DND-41 (cell line): ENCODE measurements at regions not wholly inside any gene's neighbourhood (a gene's known extent, or its start where the extent isn't known, plus 50 kb on each side); places are given as distances from the start of the nearest gene placed in this dataset.

ENCODE experiments used
- ATAC-seq: fragments of 200-7000 bp; cut with Tn5 transposase; 3 replicates; pipeline ENCODE4 v1.9.1; 2021; ENCODE audit warnings: low read depth; ENCODE audit not compliant: insufficient read depth
- DNase-seq: peaks from one replicate; pipeline ENCODE4 v3.0.0-alpha.2; 2020
- H2AFZ ChIP-seq: 2 replicates; pipeline ENCODE4 v1.6.0; 2012; ENCODE audit warnings: low read depth, low read length
- H3K27ac ChIP-seq: 2 replicates; pipeline ENCODE4 v1.5.1; 2012; ENCODE audit warnings: low read length, inconsistent platforms
- H3K27me3 ChIP-seq: fragments of 200-600 bp; sonication (generic); 2 replicates; pipeline ENCODE4 v1.6.0; 2012; ENCODE audit warnings: low read length, mild to moderate bottlenecking, inconsistent platforms; ENCODE audit not compliant: insufficient read depth, poor library complexity
- H3K36me3 ChIP-seq: 2 replicates; pipeline ENCODE4 v1.5.1; 2012; ENCODE audit warnings: low read length, inconsistent platforms; ENCODE audit not compliant: insufficient read depth
- H3K4me1 ChIP-seq: 2 replicates; pipeline ENCODE4 v1.5.1; 2012; ENCODE audit warnings: mild to moderate bottlenecking, low read length; ENCODE audit not compliant: insufficient read depth
- H3K4me2 ChIP-seq: 2 replicates; pipeline ENCODE4 v1.6.0; 2012; ENCODE audit warnings: mild to moderate bottlenecking, moderate library complexity, low read length, inconsistent platforms; ENCODE audit not compliant: insufficient read depth
- H3K4me3 ChIP-seq, 2 experiments: fragments of 200-600 bp in 1 of 2; shearing (Covaris generic) in 1 of 2; 2 replicates each; pipeline ENCODE4 v1.5.1; 2012 to 2016; ENCODE audit warnings: inconsistent platforms in 2 of 2, low read length in 2 of 2, mild to moderate bottlenecking in 2 of 2, low read depth in 1 of 2, moderate library complexity in 1 of 2
- H3K79me2 ChIP-seq: 2 replicates; pipeline ENCODE4 v1.6.0; 2012; ENCODE audit warnings: low read length, inconsistent platforms; ENCODE audit not compliant: insufficient read depth
- H3K9ac ChIP-seq: 2 replicates; pipeline ENCODE4 v1.6.0; 2012; ENCODE audit warnings: low read depth, mild to moderate bottlenecking, inconsistent platforms, low read length, moderate library complexity
- H3K9me3 ChIP-seq: 2 replicates; pipeline ENCODE4 v1.5.1; 2012; ENCODE audit warnings: low read length, moderate library complexity, mild to moderate bottlenecking, inconsistent platforms; ENCODE audit not compliant: insufficient read depth, severe bottlenecking
- H4K20me1 ChIP-seq: 2 replicates; pipeline ENCODE4 v1.6.0; 2012; ENCODE audit warnings: low read length; ENCODE audit not compliant: insufficient read depth
- CTCF ChIP-seq: IDR thresholded peaks from 2 replicates; pipeline ENCODE4 v1.5.1; 2012; ENCODE audit warnings: borderline replicate concordance, low read length, moderate library complexity, mild to moderate bottlenecking; ENCODE audit not compliant: poor library complexity, severe bottlenecking; ENCODE audit errors: extremely low read depth
- EZH2 ChIP-seq: IDR thresholded peaks from 3 replicates; pipeline ENCODE4 v1.6.1; 2012; ENCODE audit warnings: borderline replicate concordance, low read depth, mild to moderate bottlenecking, moderate library complexity, low read length, inconsistent platforms; ENCODE audit not compliant: severe bottlenecking

DNA sequence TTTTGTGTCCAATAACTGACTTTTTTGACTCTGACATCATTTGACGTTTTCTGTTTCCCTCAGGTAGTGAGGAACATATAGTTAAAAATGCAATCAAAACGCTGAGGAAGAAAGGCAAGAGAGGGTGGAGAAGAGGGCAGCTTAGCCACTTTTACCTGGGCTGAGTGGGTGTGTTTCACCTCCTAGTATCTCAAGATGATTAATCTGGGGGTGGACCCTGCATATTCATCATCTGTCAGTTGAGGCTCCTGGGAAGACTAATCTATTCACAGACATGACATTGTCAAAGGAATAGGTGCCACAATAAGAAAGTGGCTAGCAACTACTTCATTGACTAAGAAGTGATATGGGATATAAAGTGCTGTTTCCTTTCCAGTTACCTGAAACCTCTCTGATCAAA, 331.5 kb upstream of the RARB start:
- no peak overlapping the region for H3K4me3 ChIP-seq
- no peak overlapping the region for H2AFZ ChIP-seq
- no peaks in the 10 kb centered on the region for H3K79me2 ChIP-seq
- no peak overlapping the region for H3K9ac ChIP-seq
- no peak for DNase-seq
- no peaks in the 10 kb centered on the region for H3K36me3 ChIP-seq
- no peaks in the 10 kb centered on the region for H3K9me3 ChIP-seq
- H3K4me2 ChIP-seq, result no peak overlapping the region
- no peaks in the 10 kb centered on the region for H3K4me1 ChIP-seq
- no peak overlapping the region for H3K27ac ChIP-seq
- no peak for ATAC-seq
- H4K20me1 ChIP-seq, result no peaks in the 10 kb centered on the region
- no peak for TF ChIP-seq CTCF
- no peak for TF ChIP-seq EZH2
- no peaks in the 10 kb centered on the region for H3K27me3 ChIP-seq

DNA sequence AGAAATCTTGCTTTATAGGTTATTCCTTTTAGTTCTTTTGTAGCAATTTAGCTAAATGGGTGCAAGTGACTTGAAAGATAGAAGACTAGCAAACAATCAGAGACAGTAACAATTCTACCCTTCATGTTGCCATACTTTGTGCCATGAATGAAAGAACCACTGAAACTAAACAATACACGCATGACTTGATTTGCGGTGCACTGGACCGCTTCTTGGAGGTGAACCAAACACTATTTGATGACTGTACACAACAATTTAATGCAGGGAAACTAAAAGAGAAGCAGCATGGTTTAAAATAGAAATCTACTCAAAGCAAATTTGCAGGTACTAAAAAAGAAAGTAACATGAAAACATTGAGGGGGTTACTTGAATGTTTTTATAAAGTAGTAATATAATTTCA, 331.0 kb upstream of the RARB start:
- H3K4me3 ChIP-seq, result no peak overlapping the region
- no peaks in the 10 kb centered on the region for H3K27me3 ChIP-seq
- H3K9ac ChIP-seq, result no peak overlapping the region
- H4K20me1 ChIP-seq, result no peaks in the 10 kb centered on the region
- H3K4me2 ChIP-seq, result no peak overlapping the region
- no peaks in the 10 kb centered on the region for H3K79me2 ChIP-seq
- no peak overlapping the region for H2AFZ ChIP-seq
- H3K36me3 ChIP-seq, result no peaks in the 10 kb centered on the region
- H3K4me1 ChIP-seq, result no peaks in the 10 kb centered on the region
- no peak for ATAC-seq
- TF ChIP-seq EZH2 (no peak), CTCF (no peak)
- no peak overlapping the region for H3K27ac ChIP-seq
- no peaks in the 10 kb centered on the region for H3K9me3 ChIP-seq
- no peak for DNase-seq

GRCh38 chr3:25099666-25100065, 328.4 kb upstream of the RARB start:
- no peaks in the 10 kb centered on the region for H3K4me1 ChIP-seq
- H3K79me2 ChIP-seq, result no peaks in the 10 kb centered on the region
- TF ChIP-seq EZH2 (no peak), CTCF (no peak)
- no peaks in the 10 kb centered on the region for H3K9me3 ChIP-seq
- no peaks in the 10 kb centered on the region for H3K36me3 ChIP-seq
- H3K4me3 ChIP-seq, result no peak overlapping the region
- no peak overlapping the region for H3K27ac ChIP-seq
- DNase-seq (no peak), ATAC-seq (no peak)
- no peak overlapping the region for H3K9ac ChIP-seq
- no peaks in the 10 kb centered on the region for H3K27me3 ChIP-seq
- H2AFZ ChIP-seq, result no peak overlapping the region
- H3K4me2 ChIP-seq, result no peak overlapping the region
- H4K20me1 ChIP-seq, result no peaks in the 10 kb centered on the region

GRCh38 chr3:25103391-25103790, 324.7 kb upstream of the RARB start:
- no peaks in the 10 kb centered on the region for H3K9me3 ChIP-seq
- H4K20me1 ChIP-seq, result no peaks in the 10 kb centered on the region
- ATAC-seq (no peak), DNase-seq (no peak)
- no peaks in the 10 kb centered on the region for H3K4me1 ChIP-seq
- H3K27ac ChIP-seq, result no peak overlapping the region
- no peak overlapping the region for H3K4me3 ChIP-seq
- H2AFZ ChIP-seq, result no peak overlapping the region
- TF ChIP-seq EZH2 (no peak), CTCF (no peak)
- no peaks in the 10 kb centered on the region for H3K79me2 ChIP-seq
- no peaks in the 10 kb centered on the region for H3K36me3 ChIP-seq
- no peak overlapping the region for H3K9ac ChIP-seq
- no peak overlapping the region for H3K4me2 ChIP-seq
- no peaks in the 10 kb centered on the region for H3K27me3 ChIP-seq
